ENCODE measurements at regions not wholly inside any gene's neighbourhood (a gene's known extent, or its start where the extent isn't known, plus 50 kb on each side); places are given as distances from the start of the nearest gene placed in this dataset.

DNA sequence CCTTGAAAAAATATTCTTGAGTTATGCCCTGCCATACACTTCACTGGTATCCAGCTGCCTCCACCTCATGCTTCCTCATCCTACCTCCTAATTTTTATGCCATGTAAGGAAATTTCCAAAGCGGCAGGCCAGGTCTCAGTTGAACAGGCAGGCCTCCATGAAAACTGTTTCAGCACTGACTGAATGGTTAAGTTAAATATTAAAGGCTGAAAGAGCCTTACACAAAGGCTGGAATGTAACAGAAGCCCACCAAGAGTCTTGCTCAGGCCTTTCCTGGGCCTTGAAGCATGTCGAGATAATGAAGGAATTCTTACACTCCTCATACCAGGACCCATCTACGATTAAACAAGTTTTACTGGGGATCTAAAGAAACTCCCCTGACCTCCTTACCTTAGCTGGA lies 359.6 kb upstream of the NOCT start:
- TF ChIP-seq, protein P1, sequence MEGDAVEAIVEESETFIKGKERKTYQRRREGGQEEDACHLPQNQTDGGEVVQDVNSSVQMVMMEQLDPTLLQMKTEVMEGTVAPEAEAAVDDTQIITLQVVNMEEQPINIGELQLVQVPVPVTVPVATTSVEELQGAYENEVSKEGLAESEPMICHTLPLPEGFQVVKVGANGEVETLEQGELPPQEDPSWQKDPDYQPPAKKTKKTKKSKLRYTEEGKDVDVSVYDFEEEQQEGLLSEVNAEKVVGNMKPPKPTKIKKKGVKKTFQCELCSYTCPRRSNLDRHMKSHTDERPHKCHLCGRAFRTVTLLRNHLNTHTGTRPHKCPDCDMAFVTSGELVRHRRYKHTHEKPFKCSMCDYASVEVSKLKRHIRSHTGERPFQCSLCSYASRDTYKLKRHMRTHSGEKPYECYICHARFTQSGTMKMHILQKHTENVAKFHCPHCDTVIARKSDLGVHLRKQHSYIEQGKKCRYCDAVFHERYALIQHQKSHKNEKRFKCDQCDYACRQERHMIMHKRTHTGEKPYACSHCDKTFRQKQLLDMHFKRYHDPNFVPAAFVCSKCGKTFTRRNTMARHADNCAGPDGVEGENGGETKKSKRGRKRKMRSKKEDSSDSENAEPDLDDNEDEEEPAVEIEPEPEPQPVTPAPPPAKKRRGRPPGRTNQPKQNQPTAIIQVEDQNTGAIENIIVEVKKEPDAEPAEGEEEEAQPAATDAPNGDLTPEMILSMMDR (conservative IDR thresholded peaks at IDR 0.05; ENCODE audit: low read depth, low read length) = no peak
- TF ChIP-seq EZH2 (IDR thresholded peaks at IDR 0.05; ENCODE audit: low read length, unreplicated experiment) = no peak

All from PC-3 (cell line).